ENCODE measurements at regions not wholly inside any gene's neighbourhood (a gene's known extent, or its start where the extent isn't known, plus 50 kb on each side); places are given as distances from the start of the nearest gene placed in this dataset.

DNA sequence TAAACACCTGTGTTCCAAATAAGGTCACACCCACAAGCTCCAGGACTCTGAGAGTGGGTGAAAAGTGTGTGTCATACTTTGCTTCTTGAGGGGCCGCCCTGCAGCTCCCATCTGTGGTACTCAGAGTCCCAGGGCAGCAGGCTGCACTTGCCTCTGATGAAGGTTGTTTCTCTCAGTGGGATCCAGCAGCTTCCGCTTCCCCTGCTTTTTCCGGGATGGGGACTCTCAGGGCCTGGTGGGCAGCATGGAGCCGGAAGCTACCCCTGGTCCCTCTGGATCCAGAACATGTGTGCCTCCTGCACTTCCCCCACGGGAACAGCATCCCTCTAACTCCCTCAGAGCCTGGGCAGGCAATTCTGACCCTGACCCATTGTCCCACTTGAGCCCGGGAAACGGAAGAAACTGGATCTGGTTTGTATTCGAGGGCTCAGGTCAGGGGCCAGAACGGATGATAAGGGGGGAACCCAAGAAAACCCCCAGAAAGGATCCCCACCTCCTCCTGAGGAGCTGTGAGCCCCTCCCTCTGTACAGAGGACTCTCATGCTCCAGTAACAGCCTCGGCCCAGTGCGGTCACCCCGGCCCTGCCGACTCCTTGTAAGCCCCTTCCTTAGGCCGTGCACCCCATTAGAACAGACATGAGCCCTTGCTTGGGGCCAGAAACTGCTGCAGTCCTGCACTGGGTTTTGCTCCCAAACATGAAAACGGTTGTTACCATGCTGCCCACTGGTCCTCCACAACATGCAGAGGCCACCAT lies 189.5 kb upstream of the C1orf174 start:
- peaks cover 7% of the 10 kb centered on the region for H3K9me3 ChIP-seq (ENCODE audit: control insufficient read depth, insufficient read depth, low read length)
- H3K9ac ChIP-seq (ENCODE audit: low read depth, low read length) = no peak overlapping the region
- H3K27me3 ChIP-seq (ENCODE audit: control insufficient read depth, insufficient read depth, low read length) = no peaks in the 10 kb centered on the region
- no peak overlapping the region for H3K4me3 ChIP-seq (ENCODE audit: low read depth, low read length)
- no peaks in the 10 kb centered on the region for H3K36me3 ChIP-seq (ENCODE audit: control insufficient read depth, insufficient read depth, low read length)
- H3K4me1 ChIP-seq (ENCODE audit: control insufficient read depth, insufficient read depth, low read length) = no peaks in the 10 kb centered on the region

- H3K36me3 ChIP-seq (ENCODE audit: control insufficient read depth, insufficient read depth, low read length) = no peaks in the 10 kb centered on the region
- no peaks in the 10 kb centered on the region for H3K4me1 ChIP-seq (ENCODE audit: control insufficient read depth, insufficient read depth, low read length)
- H3K9ac ChIP-seq (ENCODE audit: low read depth, low read length) = no peak overlapping the region
- H3K4me3 ChIP-seq (ENCODE audit: low read depth, low read length) = no peak overlapping the region
- H3K27me3 ChIP-seq (ENCODE audit: control insufficient read depth, insufficient read depth, low read length) = no peaks in the 10 kb centered on the region
- H3K9me3 ChIP-seq (ENCODE audit: control insufficient read depth, insufficient read depth, low read length) = peaks cover 7% of the 10 kb centered on the region
These were observed 190.5 kb upstream of the C1orf174 start for GRCh38 chr1:4090556-4090955.

GRCh38 chr1:4090976-4091660 lies 191.0 kb upstream of the C1orf174 start:
- Histone ChIP-seq H3K4me1 (ENCODE audit: control insufficient read depth, insufficient read depth, low read length) (no peaks in the 10 kb centered on the region), H3K27me3 (ENCODE audit: control insufficient read depth, insufficient read depth, low read length) (no peaks in the 10 kb centered on the region), H3K4me3 (ENCODE audit: low read depth, low read length) (no peak overlapping the region), H3K9me3 (ENCODE audit: control insufficient read depth, insufficient read depth, low read length) (peaks cover 7% of the 10 kb centered on the region), H3K9ac (ENCODE audit: low read depth, low read length) (no peak overlapping the region), H3K36me3 (ENCODE audit: control insufficient read depth, insufficient read depth, low read length) (no peaks in the 10 kb centered on the region)

DNA sequence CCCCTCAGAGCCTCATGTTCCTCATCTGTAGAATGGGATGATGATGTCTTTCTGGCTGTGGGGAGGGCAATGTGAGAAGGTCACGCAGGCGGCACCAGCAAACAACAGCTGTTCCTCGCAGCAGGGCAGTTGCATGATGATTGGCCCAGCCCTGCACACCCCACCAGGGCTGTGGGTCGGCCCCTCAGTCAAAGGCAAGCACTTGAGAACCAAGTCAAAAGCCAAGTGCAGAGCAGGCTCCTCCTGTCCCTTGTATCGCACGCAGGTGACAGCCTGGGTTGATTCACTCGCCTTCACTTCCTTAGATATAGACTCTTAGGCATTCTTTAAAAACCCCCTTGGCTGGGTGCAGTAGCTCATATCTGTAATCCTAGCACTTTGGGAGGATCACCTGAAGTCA lies 191.9 kb upstream of the C1orf174 start:
- H3K4me1 ChIP-seq (ENCODE audit: control insufficient read depth, insufficient read depth, low read length) = no peaks in the 10 kb centered on the region
- H3K36me3 ChIP-seq (ENCODE audit: control insufficient read depth, insufficient read depth, low read length) = no peaks in the 10 kb centered on the region
- no peak overlapping the region for H3K9ac ChIP-seq (ENCODE audit: low read depth, low read length)
- H3K27me3 ChIP-seq (ENCODE audit: control insufficient read depth, insufficient read depth, low read length) = no peaks in the 10 kb centered on the region
- H3K9me3 ChIP-seq (ENCODE audit: control insufficient read depth, insufficient read depth, low read length) = peaks cover 10% of the 10 kb centered on the region
- no peak overlapping the region for H3K4me3 ChIP-seq (ENCODE audit: low read depth, low read length)

- no peak overlapping the region for H3K4me3 ChIP-seq (ENCODE audit: low read depth, low read length)
- no peaks in the 10 kb centered on the region for H3K4me1 ChIP-seq (ENCODE audit: control insufficient read depth, insufficient read depth, low read length)
- H3K36me3 ChIP-seq (ENCODE audit: control insufficient read depth, insufficient read depth, low read length) = no peaks in the 10 kb centered on the region
- no peaks in the 10 kb centered on the region for H3K27me3 ChIP-seq (ENCODE audit: control insufficient read depth, insufficient read depth, low read length)
- H3K9me3 ChIP-seq (ENCODE audit: control insufficient read depth, insufficient read depth, low read length) = peaks cover 6% of the 10 kb centered on the region
- no peak overlapping the region for H3K9ac ChIP-seq (ENCODE audit: low read depth, low read length)
These were observed 193.9 kb upstream of the C1orf174 start for GRCh38 chr1:4093856-4094565.

GRCh38 chr1:4095433-4095971 lies 195.4 kb upstream of the C1orf174 start:
- Histone ChIP-seq H3K27me3 (ENCODE audit: control insufficient read depth, insufficient read depth, low read length) (no peaks in the 10 kb centered on the region), H3K4me1 (ENCODE audit: control insufficient read depth, insufficient read depth, low read length) (no peaks in the 10 kb centered on the region), H3K36me3 (ENCODE audit: control insufficient read depth, insufficient read depth, low read length) (no peaks in the 10 kb centered on the region), H3K9me3 (ENCODE audit: control insufficient read depth, insufficient read depth, low read length) (peaks cover 6% of the 10 kb centered on the region), H3K4me3 (ENCODE audit: low read depth, low read length) (no peak overlapping the region), H3K9ac (ENCODE audit: low read depth, low read length) (no peak overlapping the region)

GRCh38 chr1:4101459-4102161 lies 201.5 kb upstream of the C1orf174 start:
- Histone ChIP-seq H3K36me3 (ENCODE audit: control insufficient read depth, insufficient read depth, low read length) (no peaks in the 10 kb centered on the region), H3K27me3 (ENCODE audit: control insufficient read depth, insufficient read depth, low read length) (no peaks in the 10 kb centered on the region), H3K9ac (ENCODE audit: low read depth, low read length) (no peak overlapping the region), H3K4me3 (ENCODE audit: low read depth, low read length) (no peak overlapping the region), H3K4me1 (ENCODE audit: control insufficient read depth, insufficient read depth, low read length) (no peaks in the 10 kb centered on the region), H3K9me3 (ENCODE audit: control insufficient read depth, insufficient read depth, low read length) (peaks cover 3% of the 10 kb centered on the region)

DNA sequence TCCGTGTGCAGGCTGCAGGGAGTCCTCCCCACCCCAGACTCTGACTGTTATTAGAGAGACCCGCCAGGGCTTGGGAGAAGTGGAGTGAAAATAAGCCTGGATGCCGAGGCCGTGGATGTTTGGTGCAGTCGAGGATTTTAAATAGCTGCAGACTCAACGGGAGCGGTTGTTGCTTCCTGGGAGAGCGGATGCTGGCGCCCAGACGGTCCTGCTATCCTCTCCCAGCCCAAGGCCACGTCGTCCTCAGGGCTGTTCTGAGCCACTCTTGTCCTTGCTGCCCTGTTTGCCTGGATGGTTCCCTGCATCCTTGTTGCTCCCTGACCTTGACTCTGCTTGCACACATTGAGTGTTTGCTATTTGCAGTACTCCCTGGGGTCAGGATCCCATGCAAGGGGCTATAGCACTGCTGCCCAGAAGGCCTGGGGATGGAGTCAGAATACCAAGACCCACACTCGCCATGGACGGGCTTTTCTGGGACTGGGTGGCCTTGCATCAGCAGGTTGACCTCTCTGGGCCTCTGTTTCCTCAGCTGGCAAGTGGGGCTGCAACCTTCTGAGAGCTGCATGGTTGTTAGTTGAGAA lies 205.3 kb upstream of the C1orf174 start:
- H3K9ac ChIP-seq (ENCODE audit: low read depth, low read length) = no peak overlapping the region
- H3K27me3 ChIP-seq (ENCODE audit: control insufficient read depth, insufficient read depth, low read length) = no peaks in the 10 kb centered on the region
- H3K9me3 ChIP-seq (ENCODE audit: control insufficient read depth, insufficient read depth, low read length) = no peaks in the 10 kb centered on the region
- no peaks in the 10 kb centered on the region for H3K4me1 ChIP-seq (ENCODE audit: control insufficient read depth, insufficient read depth, low read length)
- no peak overlapping the region for H3K4me3 ChIP-seq (ENCODE audit: low read depth, low read length)
- H3K36me3 ChIP-seq (ENCODE audit: control insufficient read depth, insufficient read depth, low read length) = no peaks in the 10 kb centered on the region

GRCh38 chr1:4106731-4107130 lies 206.7 kb upstream of the C1orf174 start:
- peaks cover 4% of the 10 kb centered on the region for H3K9me3 ChIP-seq (ENCODE audit: control insufficient read depth, insufficient read depth, low read length)
- H3K36me3 ChIP-seq (ENCODE audit: control insufficient read depth, insufficient read depth, low read length) = no peaks in the 10 kb centered on the region
- H3K27me3 ChIP-seq (ENCODE audit: control insufficient read depth, insufficient read depth, low read length) = no peaks in the 10 kb centered on the region
- no peak overlapping the region for H3K9ac ChIP-seq (ENCODE audit: low read depth, low read length)
- H3K4me1 ChIP-seq (ENCODE audit: control insufficient read depth, insufficient read depth, low read length) = no peaks in the 10 kb centered on the region
- H3K4me3 ChIP-seq (ENCODE audit: low read depth, low read length) = no peak overlapping the region

DNA sequence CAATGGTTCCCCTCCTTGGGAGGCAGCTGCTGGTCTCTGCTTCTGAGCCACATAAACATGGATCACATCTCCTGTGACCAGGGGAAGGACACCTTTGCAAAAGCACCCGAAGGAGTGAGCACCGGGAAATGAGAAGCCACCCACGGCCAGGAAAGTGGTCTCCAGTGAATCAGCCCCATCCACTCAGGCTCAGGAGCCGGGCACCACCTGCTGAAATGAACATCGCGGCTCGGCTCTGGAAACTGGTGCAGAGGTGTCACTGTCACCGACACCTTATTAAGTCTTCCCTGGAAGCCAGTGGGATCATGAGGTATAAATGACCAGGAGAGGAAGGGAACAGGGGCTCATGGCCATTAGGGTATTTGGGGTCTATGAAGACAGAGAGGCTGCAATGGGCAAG lies 207.2 kb upstream of the C1orf174 start:
- H3K9me3 ChIP-seq (ENCODE audit: control insufficient read depth, insufficient read depth, low read length) = peaks cover 4% of the 10 kb centered on the region
- no peak overlapping the region for H3K9ac ChIP-seq (ENCODE audit: low read depth, low read length)
- H3K36me3 ChIP-seq (ENCODE audit: control insufficient read depth, insufficient read depth, low read length) = no peaks in the 10 kb centered on the region
- no peaks in the 10 kb centered on the region for H3K27me3 ChIP-seq (ENCODE audit: control insufficient read depth, insufficient read depth, low read length)
- no peak overlapping the region for H3K4me3 ChIP-seq (ENCODE audit: low read depth, low read length)
- H3K4me1 ChIP-seq (ENCODE audit: control insufficient read depth, insufficient read depth, low read length) = no peaks in the 10 kb centered on the region

DNA sequence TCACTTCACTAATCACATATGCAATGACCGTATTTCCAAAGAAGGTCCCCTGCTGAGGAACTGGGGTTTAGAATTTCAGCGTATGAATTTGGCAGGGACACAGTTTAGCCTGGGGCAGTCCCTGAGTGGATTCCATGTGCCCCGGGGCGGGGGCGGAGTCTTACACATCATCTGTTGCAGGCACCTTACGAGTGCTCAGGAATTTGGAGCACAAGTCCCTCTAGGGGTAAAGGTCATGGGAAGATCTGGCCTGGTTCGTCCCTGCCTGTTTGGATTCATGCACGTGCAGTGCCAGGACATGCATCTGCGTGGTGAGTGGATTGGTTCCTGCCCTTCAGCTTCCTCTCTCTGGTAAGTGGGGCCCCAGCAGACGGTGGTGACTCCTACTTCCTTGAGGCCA lies 208.3 kb upstream of the C1orf174 start:
- Histone ChIP-seq H3K4me1 (ENCODE audit: control insufficient read depth, insufficient read depth, low read length) (no peaks in the 10 kb centered on the region), H3K9me3 (ENCODE audit: control insufficient read depth, insufficient read depth, low read length) (peaks cover 4% of the 10 kb centered on the region), H3K4me3 (ENCODE audit: low read depth, low read length) (no peak overlapping the region), H3K27me3 (ENCODE audit: control insufficient read depth, insufficient read depth, low read length) (no peaks in the 10 kb centered on the region), H3K9ac (ENCODE audit: low read depth, low read length) (no peak overlapping the region), H3K36me3 (ENCODE audit: control insufficient read depth, insufficient read depth, low read length) (no peaks in the 10 kb centered on the region)
